Liver (tissue), 8 donors: ENCODE measurements at regions not wholly inside any gene's neighbourhood (a gene's known extent, or its start where the extent isn't known, plus 50 kb on each side); places are given as distances from the start of the nearest gene placed in this dataset.

Experiments used
- DNase-seq: peaks from one replicate; pipeline ENCODE4 v3.0.0-alpha.2; 2017; ENCODE audit warnings: low spot score
- H3K27ac ChIP-seq, 2 donors: one replicate each; pipeline ENCODE4 v1.7.0; 2013; ENCODE audit warnings: inconsistent platforms in 2 of 2, low read length in 2 of 2, control low read depth in 1 of 2, low read depth in 1 of 2, mild to moderate bottlenecking in 1 of 2
- H3K27me3 ChIP-seq, 4 donors: one replicate each; pipeline versions ENCODE4 v1.6.1 to v1.7.0; 2013; ENCODE audit warnings: low read length in 3 of 4, inconsistent platforms in 1 of 4, mild to moderate bottlenecking in 1 of 4, moderate library complexity in 1 of 4; ENCODE audit not compliant: control insufficient read depth in 4 of 4, insufficient read depth in 4 of 4
- H3K36me3 ChIP-seq, 4 donors: one replicate each; pipeline versions ENCODE4 v1.6.1 to v1.7.0; 2013; ENCODE audit warnings: low read length in 3 of 4, mild to moderate bottlenecking in 3 of 4, low read depth in 1 of 4, moderate library complexity in 1 of 4; ENCODE audit not compliant: control insufficient read depth in 4 of 4, insufficient read depth in 3 of 4
- H3K4me1 ChIP-seq, 4 donors: one replicate each; pipeline versions ENCODE4 v1.6.1 to v1.7.0; 2013; ENCODE audit warnings: low read length in 3 of 4, mild to moderate bottlenecking in 3 of 4, moderate library complexity in 1 of 4; ENCODE audit not compliant: control insufficient read depth in 4 of 4, insufficient read depth in 4 of 4
- H3K4me3 ChIP-seq, 3 donors: one replicate each; pipeline versions ENCODE4 v1.6.1 to v1.7.0; 2013; ENCODE audit warnings: low read length in 3 of 3, control low read depth in 1 of 3, low read depth in 1 of 3, mild to moderate bottlenecking in 1 of 3
- H3K9ac ChIP-seq, 2 donors: one replicate each; pipeline ENCODE4 v1.7.0; 2013; ENCODE audit warnings: low read length in 2 of 2, mild to moderate bottlenecking in 2 of 2, moderate library complexity in 2 of 2, control low read depth in 1 of 2, low read depth in 1 of 2
- H3K9me3 ChIP-seq, 4 donors: one replicate each; pipeline versions ENCODE4 v1.6.1 to v1.7.0; 2013; ENCODE audit warnings: low read length in 3 of 4; ENCODE audit not compliant: control insufficient read depth in 4 of 4
- EGR1 ChIP-seq, 2 donors: IDR thresholded peaks; 2 replicates each; pipeline ENCODE4 v1.6.1; 2016 to 2018; ENCODE audit warnings: antibody characterized with exemption in 2 of 2, low read depth in 2 of 2
- FOXA1 ChIP-seq: IDR thresholded peaks from 2 replicates; pipeline ENCODE4 v1.6.1; 2016; ENCODE audit warnings: antibody characterized with exemption
- FOXA2 ChIP-seq: IDR thresholded peaks from 2 replicates; pipeline ENCODE4 v1.6.1; 2016; ENCODE audit warnings: antibody characterized with exemption
- GABPA ChIP-seq, 2 donors: IDR thresholded peaks in 1 of 2; conservative IDR thresholded peaks in 1 of 2; 2 replicates each; pipeline ENCODE4 v1.6.1; 2016; ENCODE audit warnings: antibody characterized with exemption in 2 of 2, mild to moderate bottlenecking in 1 of 2, moderate library complexity in 1 of 2
- HNF4A ChIP-seq, 2 donors: conservative IDR thresholded peaks; 2 replicates each; pipeline ENCODE4 v1.6.1; 2016; ENCODE audit warnings: antibody characterized with exemption in 2 of 2, mild to moderate bottlenecking in 2 of 2
- HNF4G ChIP-seq: IDR thresholded peaks from 2 replicates; pipeline ENCODE4 v1.6.1; 2016; ENCODE audit warnings: antibody characterized with exemption
- JUND ChIP-seq, 2 donors: IDR thresholded peaks; 2 replicates each; pipeline ENCODE4 v1.6.1; 2016; ENCODE audit warnings: antibody characterized with exemption in 2 of 2
- NR2F2 ChIP-seq: IDR thresholded peaks from 2 replicates; pipeline ENCODE4 v1.6.1; 2016; ENCODE audit warnings: antibody characterized with exemption
- RAD21 ChIP-seq, 2 donors: IDR thresholded peaks; 2 replicates each; pipeline ENCODE4 v1.6.1; 2016; ENCODE audit warnings: antibody characterized with exemption in 2 of 2, mild to moderate bottlenecking in 2 of 2
- RXRA ChIP-seq, 2 donors: IDR thresholded peaks; 2 replicates each; pipeline ENCODE4 v1.6.1; 2017 to 2018; ENCODE audit warnings: antibody characterized with exemption in 2 of 2, mild to moderate bottlenecking in 1 of 2
- SP1 ChIP-seq: IDR thresholded peaks from 2 replicates; pipeline ENCODE4 v1.6.1; 2018; ENCODE audit warnings: antibody characterized with exemption, mild to moderate bottlenecking
- TAF1 ChIP-seq: conservative IDR thresholded peaks from 2 replicates; pipeline ENCODE4 v1.6.1; 2016; ENCODE audit warnings: antibody characterized with exemption, mild to moderate bottlenecking
- YY1 ChIP-seq: IDR thresholded peaks from 2 replicates; pipeline ENCODE4 v1.6.1; 2016; ENCODE audit warnings: antibody characterized with exemption, mild to moderate bottlenecking
- WGBS: extraction: QIAGEN DNeasy Blood & Tissue Kit; methylation state at CpG from one replicate; pipeline ENCODE4 v1.1.7; 2013; 5-methylcytosine and 5-hydroxymethylcytosine counted together
- TF ChIP-seq, protein P1 (sequence below): IDR thresholded peaks from 2 replicates; pipeline ENCODE4 v1.6.1; 2016; ENCODE audit warnings: antibody characterized with exemption
- TF ChIP-seq, protein P2 (sequence below): IDR thresholded peaks from 2 replicates; pipeline ENCODE4 v1.6.1; 2016; ENCODE audit warnings: antibody characterized with exemption, mild to moderate bottlenecking
- TF ChIP-seq, protein P3 (sequence below): IDR thresholded peaks from 2 replicates; pipeline ENCODE4 v1.6.1; 2016; ENCODE audit warnings: antibody characterized with exemption
- TF ChIP-seq, protein P4 (sequence below): IDR thresholded peaks from 2 replicates; pipeline ENCODE4 v1.6.1; 2016; ENCODE audit warnings: antibody characterized with exemption
- TF ChIP-seq, protein P5 (sequence below): fragments of 150-350 bp; IDR thresholded peaks from 2 replicates; pipeline ENCODE4 v1.5.1; 2017; ENCODE audit warnings: improper control_type of control experiment, low read depth, low read length; ENCODE audit not compliant: missing input control
- donor health status: healthy.
- donor health status: healthy.
- donor health status: healthy.
- donor health status: healthy.
- donor health status: healthy.

DNA sequence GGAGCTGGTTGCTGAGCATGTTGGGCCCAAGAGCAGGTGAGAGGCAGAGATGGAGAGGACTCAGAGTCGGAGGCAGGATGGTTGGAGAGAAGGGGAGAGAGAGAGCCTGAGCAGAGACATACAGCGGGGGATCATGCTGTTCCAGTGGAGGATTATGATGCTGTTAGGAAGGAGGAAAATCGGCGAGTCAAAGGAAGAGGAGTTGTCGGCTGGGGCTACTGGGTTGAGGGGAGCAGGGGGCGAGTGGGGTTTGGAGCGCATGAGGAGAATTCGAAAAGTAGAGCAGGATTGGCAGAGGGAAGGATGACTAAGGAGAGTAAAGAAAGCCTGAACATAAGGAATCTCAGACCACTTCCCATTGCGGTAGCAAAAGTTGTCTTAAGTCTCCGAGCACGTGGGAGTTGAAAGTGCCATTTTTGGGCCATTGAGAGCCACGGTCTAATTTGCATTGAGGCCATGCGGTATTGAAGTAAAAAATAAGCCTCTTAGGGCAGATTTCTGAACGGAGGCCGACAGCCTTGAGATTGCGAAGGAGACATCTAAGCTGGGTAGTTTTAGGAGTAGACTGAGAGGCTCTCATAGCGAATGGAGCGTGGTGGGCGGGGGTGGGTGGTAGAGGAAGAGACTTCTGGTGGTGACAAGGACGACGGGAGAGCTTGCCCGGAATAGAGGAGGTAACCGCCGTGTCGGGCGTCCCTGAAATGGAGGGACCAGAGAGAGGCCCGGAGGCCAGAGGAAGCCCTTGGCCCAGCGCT lies 140.4 kb upstream of the ETV3 start:
- Histone ChIP-seq H3K27me3 (peaks cover 0 to 4% (median 0%) of the 10 kb centered on the region in 4 donors), H3K9ac (no peak overlapping the region), H3K4me3 (no peak overlapping the region), H3K27ac (no peak overlapping the region), H3K9me3 (no peaks in the 10 kb centered on the region), H3K4me1 (no peaks in the 10 kb centered on the region), H3K36me3 (no peaks in the 10 kb centered on the region)
- WGBS: 70% methylated on average over 28 of the region's 28 CpGs
- peak; percentile 50 for DNase-seq
- TF ChIP-seq, protein P1, sequence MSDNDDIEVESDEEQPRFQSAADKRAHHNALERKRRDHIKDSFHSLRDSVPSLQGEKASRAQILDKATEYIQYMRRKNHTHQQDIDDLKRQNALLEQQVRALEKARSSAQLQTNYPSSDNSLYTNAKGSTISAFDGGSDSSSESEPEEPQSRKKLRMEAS: no peak
- no peak for TF ChIP-seq FOXA2
- no peak for TF ChIP-seq SP1
- TF ChIP-seq TAF1: no peak
- no peak for TF ChIP-seq GABPA (IDR thresholded peaks at IDR 0.05 in 1 of 2, conservative IDR thresholded peaks at IDR 0.05 in 1 of 2)
- TF ChIP-seq NR2F2: no peak

DNA sequence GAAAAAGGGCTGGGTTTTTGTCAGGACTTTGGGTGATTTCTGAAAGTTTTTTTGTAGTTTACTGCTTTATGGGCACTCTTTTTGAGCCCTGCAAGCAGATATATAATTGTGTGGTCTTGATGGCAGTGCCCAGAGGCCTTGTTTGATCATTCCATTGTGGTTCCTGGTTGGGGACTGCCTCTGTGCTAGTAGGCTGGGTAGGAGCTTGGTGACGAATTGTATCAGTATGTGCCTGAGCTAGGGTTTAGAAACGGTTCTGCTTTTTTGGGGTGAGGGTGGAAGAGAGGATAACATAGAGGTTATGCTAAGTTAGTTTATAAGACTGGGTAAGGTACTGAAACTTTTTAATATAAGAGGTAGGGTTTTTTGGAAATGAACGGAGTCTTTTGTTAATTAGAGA lies 139.7 kb upstream of the ETV3 start:
- WGBS: 84% methylated on average over 3 of the region's 3 CpGs
- no peak overlapping the region for H3K4me3 ChIP-seq
- DNase-seq: peak; percentile 33
- H3K9me3 ChIP-seq: no peaks in the 10 kb centered on the region
- TF ChIP-seq YY1 (no peak), HNF4G (no peak), FOXA1 (no peak), HNF4A (conservative IDR thresholded peaks at IDR 0.05) (no peak), RXRA (IDR thresholded peaks at IDR 0.05) (no peak), NR2F2 (no peak), EGR1 (IDR thresholded peaks at IDR 0.05; ENCODE audit: low read depth in 2 of 2) (no peak), JUND (IDR thresholded peaks at IDR 0.05) (no peak), RAD21 (IDR thresholded peaks at IDR 0.05) (no peak), TAF1 (no peak), SP1 (no peak), FOXA2 (no peak), GABPA (IDR thresholded peaks at IDR 0.05 in 1 of 2, conservative IDR thresholded peaks at IDR 0.05 in 1 of 2) (no peak)
- TF ChIP-seq, protein P2, sequence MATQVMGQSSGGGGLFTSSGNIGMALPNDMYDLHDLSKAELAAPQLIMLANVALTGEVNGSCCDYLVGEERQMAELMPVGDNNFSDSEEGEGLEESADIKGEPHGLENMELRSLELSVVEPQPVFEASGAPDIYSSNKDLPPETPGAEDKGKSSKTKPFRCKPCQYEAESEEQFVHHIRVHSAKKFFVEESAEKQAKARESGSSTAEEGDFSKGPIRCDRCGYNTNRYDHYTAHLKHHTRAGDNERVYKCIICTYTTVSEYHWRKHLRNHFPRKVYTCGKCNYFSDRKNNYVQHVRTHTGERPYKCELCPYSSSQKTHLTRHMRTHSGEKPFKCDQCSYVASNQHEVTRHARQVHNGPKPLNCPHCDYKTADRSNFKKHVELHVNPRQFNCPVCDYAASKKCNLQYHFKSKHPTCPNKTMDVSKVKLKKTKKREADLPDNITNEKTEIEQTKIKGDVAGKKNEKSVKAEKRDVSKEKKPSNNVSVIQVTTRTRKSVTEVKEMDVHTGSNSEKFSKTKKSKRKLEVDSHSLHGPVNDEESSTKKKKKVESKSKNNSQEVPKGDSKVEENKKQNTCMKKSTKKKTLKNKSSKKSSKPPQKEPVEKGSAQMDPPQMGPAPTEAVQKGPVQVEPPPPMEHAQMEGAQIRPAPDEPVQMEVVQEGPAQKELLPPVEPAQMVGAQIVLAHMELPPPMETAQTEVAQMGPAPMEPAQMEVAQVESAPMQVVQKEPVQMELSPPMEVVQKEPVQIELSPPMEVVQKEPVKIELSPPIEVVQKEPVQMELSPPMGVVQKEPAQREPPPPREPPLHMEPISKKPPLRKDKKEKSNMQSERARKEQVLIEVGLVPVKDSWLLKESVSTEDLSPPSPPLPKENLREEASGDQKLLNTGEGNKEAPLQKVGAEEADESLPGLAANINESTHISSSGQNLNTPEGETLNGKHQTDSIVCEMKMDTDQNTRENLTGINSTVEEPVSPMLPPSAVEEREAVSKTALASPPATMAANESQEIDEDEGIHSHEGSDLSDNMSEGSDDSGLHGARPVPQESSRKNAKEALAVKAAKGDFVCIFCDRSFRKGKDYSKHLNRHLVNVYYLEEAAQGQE: no peak
- TF ChIP-seq, protein P3, sequence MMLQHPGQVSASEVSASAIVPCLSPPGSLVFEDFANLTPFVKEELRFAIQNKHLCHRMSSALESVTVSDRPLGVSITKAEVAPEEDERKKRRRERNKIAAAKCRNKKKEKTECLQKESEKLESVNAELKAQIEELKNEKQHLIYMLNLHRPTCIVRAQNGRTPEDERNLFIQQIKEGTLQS: no peak
- TF ChIP-seq, protein P4, sequence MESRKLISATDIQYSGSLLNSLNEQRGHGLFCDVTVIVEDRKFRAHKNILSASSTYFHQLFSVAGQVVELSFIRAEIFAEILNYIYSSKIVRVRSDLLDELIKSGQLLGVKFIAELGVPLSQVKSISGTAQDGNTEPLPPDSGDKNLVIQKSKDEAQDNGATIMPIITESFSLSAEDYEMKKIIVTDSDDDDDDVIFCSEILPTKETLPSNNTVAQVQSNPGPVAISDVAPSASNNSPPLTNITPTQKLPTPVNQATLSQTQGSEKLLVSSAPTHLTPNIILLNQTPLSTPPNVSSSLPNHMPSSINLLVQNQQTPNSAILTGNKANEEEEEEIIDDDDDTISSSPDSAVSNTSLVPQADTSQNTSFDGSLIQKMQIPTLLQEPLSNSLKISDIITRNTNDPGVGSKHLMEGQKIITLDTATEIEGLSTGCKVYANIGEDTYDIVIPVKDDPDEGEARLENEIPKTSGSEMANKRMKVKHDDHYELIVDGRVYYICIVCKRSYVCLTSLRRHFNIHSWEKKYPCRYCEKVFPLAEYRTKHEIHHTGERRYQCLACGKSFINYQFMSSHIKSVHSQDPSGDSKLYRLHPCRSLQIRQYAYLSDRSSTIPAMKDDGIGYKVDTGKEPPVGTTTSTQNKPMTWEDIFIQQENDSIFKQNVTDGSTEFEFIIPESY: no peak
- TF ChIP-seq, protein P1: no peak
- TF ChIP-seq, protein P5, sequence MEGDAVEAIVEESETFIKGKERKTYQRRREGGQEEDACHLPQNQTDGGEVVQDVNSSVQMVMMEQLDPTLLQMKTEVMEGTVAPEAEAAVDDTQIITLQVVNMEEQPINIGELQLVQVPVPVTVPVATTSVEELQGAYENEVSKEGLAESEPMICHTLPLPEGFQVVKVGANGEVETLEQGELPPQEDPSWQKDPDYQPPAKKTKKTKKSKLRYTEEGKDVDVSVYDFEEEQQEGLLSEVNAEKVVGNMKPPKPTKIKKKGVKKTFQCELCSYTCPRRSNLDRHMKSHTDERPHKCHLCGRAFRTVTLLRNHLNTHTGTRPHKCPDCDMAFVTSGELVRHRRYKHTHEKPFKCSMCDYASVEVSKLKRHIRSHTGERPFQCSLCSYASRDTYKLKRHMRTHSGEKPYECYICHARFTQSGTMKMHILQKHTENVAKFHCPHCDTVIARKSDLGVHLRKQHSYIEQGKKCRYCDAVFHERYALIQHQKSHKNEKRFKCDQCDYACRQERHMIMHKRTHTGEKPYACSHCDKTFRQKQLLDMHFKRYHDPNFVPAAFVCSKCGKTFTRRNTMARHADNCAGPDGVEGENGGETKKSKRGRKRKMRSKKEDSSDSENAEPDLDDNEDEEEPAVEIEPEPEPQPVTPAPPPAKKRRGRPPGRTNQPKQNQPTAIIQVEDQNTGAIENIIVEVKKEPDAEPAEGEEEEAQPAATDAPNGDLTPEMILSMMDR: no peak
- H3K36me3 ChIP-seq: no peaks in the 10 kb centered on the region
- H3K27me3 ChIP-seq: peaks cover 0 to 4% (median 0%) of the 10 kb centered on the region in 4 donors
- no peak overlapping the region for H3K9ac ChIP-seq
- no peaks in the 10 kb centered on the region for H3K4me1 ChIP-seq
- H3K27ac ChIP-seq: no peak overlapping the region
